Activated effector memory CD4-positive, alpha-beta T cell treated with Interleukin-2 at 50 U/mL for 16 hours (primary cell): ENCODE measurements at regions not wholly inside any gene's neighbourhood (a gene's known extent, or its start where the extent isn't known, plus 50 kb on each side); places are given as distances from the start of the nearest gene placed in this dataset.
"Not testable (repeated sequence)": the region's sequence is repeated elsewhere in the genome, so short reads cannot be mapped to it uniquely, and the experiment has no call there.

ENCODE experiments used
- DNase-seq: peaks from one replicate; pipeline ENCODE4 v3.0.0-alpha.2; 2020

DNA sequence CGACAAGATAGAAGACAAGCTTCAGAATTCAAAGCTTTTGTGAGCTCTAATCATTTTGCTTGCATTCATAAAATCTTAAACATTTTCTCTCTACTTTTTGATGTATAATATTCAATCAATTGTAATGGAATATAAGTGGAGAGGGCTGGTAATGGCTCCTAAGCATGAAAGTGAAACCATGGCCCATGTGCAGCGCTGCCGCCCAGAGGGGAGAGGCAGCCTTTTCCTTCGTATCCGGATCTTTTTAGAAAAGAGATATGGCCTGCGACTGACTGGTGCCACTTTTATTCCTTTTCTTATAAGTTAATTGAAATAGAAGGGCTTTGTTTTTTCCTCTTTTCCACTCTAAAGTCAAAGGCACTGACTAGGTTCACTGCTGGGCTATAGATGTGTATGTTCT lies 655.2 kb downstream of the TTLL7 start:
- DNase-seq, result not testable (repeated sequence)

DNA sequence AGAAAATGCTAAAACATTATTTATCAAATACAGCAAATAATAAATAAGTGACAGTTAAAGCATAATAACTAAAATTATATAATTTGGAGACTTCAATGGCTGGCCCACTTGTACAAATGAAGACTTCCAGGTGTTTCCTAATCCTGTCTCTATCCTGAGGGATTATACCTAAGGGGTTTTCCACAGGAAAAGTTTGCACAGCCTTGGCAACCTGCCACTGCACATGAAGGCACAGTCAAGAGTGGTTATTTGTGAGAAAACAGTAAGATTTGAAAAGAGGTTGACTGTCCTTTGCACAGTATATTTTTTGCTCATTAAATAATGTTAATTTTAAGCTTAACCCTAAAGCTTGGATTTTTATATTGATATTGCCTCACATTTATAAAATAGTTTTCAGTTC lies 655.9 kb downstream of the TTLL7 start:
- not testable (repeated sequence) for DNase-seq

DNA sequence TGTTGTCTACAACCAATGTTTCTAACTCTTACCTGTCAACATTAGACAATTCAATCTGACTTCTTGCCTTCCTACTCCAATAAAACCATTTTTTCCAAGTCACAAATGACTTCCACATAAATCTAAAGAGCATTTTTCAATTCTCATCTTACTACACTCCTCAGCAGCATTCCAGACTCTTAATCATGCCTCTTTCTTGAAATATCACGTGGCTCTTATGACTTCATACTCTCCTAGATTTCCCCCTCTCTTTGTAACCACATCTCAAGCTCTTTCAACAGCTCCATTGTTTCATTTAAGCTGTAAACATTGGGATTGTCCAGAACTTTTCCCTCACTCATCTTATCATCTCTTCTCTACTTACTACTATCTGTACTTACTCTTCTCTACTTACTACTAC lies 666.6 kb downstream of the TTLL7 start:
- DNase-seq, result not testable (repeated sequence)

DNA sequence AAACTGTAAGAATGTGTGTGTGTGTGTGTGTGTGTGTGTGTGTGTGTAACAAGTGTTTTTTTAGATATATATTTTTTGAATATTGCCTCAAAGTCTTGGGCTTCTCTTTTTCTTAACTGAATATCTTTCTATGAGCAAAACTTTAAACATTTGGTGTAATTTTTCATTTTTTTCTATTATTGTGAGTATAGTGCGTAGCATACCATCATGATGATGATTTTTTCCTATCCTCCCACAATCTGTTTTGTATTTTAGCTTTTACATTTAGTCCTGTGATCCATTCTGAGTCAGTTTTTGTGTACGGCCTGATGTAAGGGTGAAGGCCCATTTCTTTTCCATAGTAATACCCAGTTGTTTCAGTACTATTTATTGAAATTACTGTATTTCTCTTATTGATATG lies 680.6 kb downstream of the TTLL7 start:
- no peak for DNase-seq

DNA sequence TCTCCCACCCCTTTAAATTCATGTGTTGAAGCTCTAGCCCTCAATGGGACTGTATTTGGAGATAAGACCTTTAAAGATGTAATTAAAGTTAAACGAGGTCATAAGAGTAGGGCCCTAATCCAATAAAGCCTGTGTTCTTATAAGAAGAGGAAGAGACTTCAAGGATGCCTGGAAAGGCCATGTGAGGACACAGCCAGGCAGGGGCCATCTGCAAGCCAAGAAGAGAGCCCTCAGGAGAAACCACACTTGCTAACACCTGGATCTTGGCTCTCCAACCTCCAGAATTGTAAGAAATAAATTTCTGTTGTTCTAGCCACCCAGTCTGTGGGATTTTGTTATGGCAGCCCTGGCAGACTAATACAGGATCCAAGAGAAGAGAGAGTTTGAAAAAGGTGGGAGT lies 683.5 kb downstream of the TTLL7 start:
- DNase-seq, result not testable (repeated sequence)

DNA sequence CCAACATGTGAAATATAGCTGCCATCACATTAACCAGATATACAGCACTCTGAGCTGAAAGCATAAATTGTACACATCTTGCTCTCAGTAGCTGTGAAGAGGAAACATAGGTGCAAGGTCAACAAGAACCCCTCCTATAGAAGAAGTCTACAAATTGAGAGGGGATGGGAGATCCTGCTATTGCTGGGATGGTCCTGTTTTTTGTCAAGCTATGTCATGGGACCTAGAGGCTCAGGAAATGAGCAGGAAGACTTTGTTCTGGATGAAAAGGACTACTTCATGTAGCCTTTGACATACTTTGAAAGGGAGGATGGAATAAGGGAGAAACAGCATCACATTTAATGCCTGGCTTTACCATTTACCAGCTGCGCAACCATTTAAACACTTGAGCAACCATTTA lies 688.8 kb downstream of the TTLL7 start:
- not testable (repeated sequence) for DNase-seq

DNA sequence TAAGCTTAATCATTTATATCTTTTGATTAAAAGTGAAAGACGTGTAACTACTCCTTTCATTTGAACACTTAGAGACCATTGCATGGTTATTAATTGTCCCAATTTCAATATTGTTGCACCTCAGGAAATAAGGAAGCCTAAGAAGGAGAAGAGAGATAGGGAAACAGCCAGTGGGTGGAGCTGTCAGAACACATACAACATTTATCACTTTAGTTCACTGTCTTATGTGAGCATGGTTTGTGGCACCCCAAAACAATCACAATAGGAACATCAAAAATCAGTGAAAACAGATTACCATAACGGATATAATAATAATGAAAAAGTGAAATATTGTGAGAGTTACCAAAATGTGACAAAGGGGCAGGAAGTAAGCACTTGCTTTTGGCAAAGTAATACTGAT lies 689.9 kb downstream of the TTLL7 start:
- DNase-seq, result not testable (repeated sequence)

DNA sequence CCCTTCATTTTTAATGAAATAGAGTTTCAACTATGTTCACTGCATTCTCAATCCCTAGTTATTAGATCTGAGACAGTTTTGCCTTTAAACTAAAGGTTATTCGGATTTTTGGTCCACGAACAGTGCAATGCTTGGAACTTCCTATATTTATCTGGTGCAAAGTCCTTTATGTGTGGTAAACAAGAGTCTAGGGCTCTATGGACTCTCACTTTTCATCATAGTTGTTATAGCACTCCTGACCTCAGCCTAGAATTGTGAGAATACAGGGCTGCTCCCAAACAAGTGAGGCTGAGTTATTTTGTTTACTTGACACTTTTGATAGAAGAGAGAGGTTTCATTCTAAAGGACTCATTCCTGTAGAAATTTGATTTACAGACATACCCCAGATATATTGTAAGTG lies 692.1 kb downstream of the TTLL7 start:
- DNase-seq, result not testable (repeated sequence)

DNA sequence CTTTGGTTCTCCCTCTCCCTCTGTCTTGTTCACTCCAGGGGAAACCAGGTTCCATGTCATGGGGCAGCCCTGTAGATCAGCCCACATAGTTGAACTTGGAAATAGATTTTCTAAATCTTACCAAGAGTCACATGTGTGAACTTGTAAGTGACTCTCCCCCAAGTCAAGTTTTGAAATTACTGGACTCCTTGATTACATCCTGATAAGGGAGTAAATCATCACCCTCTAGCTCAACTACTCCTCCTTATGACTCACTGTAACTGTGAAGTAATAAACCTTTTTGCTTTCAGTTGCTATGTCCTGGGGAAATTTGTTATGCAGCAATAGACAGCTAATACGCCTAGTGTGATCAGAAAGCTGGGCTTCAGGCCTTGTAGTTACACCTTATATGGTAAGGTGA lies 703.3 kb downstream of the TTLL7 start:
- not testable (repeated sequence) for DNase-seq

DNA sequence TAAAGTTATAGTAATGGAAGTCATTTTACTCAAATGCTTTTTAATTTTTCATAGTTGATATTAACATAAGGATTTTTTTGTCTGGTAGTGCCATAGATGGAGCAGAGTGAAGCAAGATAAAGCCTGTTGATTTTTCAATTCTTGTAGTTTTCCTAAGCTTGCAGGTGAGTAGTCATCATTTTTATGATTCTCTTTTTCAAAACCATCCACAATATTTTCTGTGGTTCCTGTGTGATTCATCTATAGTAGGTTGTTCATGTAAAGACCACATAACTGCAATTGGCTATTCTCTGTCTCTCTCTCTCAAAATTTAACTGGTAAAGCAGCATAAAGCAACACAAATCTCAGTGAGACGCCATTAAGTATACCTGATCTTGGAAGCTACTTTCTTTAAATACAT lies 711.5 kb downstream of the TTLL7 start:
- not testable (repeated sequence) for DNase-seq

DNA sequence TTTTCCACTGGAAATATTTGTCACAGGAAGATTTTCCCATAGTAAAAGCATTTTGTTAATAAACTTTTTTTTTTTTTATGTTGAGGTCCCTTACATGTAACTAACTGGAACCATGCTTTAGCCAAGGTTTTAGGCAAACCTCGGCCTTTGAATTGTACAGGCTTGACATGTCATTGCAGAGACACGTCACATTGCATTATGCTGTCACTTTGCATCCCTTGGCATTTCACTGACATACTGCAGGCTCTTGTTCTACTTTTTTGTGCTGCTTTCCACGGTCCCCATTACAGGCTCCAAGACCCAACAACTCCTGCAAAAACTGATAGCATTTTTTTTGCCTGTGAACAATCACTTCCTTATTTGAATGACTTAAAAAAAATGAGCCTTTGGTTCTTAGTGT lies 724.3 kb downstream of the TTLL7 start:
- DNase-seq, result not testable (repeated sequence)

DNA sequence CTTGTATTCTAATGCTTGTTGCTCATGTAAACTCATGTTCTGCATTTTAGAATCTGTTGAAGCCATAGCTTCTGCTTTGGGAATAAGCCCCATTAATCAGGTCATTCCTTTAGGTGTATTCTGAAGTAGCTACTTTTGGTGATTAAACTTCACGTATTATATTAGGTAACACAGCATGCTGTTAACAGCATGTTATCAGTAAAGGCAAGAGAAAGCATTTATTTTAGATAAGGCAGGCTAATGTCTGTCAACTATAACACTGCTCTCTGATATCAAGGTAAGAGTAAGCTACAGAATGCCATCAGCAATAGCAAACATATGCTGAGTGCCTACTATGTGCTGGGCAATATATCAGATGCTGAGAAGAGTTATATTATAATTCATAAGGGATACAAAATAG lies 726.4 kb downstream of the TTLL7 start:
- DNase-seq, result not testable (repeated sequence)

DNA sequence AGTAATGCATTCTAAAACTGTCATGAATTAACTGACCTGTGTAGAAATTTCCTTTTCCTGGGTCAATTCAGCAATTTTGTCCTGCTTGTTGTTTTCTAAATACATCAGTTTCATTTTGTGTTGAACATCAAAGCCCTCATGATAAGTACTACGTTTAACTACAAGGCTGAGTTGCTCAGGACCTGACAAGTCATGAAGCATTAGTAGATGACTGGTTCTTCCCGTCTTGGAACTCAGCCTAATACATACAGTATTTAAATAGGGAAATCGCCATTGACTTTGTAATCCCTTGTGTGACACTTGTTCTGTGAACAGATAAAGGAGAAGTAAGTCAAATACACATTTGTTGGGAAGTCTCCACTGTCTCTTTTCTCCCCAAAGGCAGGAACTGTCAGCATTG lies 727.1 kb downstream of the TTLL7 start:
- DNase-seq, result not testable (repeated sequence)

DNA sequence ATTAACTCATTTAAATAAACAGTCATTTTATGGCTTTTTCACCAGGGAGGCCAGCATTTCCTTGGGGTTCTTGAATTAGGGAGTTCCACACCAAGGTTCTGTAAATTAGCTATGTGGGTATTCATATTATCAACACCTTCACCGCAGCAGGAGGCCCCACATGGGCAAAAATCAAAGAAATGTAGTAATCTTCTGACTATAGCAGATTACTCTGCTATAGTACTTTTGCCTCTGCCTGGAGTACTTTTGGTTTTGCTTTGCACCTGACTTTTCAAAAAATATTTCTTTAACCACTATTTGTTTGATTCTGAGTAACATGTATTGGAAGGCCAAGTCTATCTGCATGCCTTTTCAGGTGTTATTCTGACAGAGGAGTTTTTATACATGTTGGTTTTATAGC lies 728.1 kb downstream of the TTLL7 start:
- not testable (repeated sequence) for DNase-seq

DNA sequence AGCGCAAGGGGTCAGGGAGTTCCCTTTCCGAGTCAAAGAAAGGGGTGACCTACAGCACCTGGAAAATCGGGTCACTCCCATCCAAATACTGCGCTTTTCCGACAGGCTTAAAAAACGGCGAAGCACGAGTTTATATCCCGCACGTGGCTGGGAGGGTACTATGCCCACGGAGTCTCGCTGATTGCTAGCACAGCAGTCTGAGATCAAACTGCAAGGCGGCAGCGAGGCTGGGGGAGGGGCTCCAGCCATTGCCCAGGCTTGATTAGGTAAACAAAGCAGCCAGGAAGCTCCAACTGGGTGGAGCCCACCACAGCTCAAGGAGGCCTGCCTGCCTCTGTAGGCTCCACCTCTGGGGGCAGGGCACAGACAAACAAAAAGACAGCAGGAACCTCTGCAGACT lies 735.1 kb downstream of the TTLL7 start:
- not testable (repeated sequence) for DNase-seq

DNA sequence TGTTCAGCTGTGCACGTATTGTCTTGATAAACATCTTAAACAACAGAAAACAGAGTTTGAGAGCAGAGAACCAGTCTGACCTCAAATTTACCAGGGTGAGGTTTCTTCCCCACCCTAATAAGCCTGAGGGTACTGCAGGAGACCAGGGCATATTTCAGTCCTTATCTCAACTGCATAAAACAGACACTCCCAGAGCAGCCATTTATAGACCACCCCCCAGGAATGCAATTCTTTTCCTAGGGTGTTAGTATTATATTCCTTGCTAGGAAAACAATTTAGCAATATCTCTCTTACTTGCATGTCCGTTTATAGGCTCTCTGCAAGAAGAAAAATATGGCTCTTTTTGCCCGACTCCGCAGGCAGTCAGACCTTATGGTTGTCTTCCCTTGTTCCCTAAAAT lies 747.2 kb downstream of the TTLL7 start:
- DNase-seq, result not testable (repeated sequence)

DNA sequence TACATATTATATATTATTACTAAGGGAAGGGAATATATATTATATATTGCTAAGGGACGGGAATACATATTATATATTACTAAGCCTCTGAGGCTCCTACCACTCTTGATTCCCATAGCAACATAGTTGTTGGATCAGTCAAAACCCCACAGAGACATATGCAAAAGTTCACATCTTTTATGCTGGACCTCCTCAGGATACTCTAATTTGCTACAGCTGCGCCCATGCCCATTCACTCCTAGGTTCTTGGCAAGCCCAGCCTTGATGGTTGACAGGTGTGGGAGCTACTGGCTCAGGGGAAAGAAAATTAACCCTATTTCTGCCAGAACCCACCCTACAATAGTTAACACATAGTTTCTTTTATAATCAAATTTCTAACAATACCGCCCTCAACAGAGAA lies 752.2 kb downstream of the TTLL7 start:
- not testable (repeated sequence) for DNase-seq

DNA sequence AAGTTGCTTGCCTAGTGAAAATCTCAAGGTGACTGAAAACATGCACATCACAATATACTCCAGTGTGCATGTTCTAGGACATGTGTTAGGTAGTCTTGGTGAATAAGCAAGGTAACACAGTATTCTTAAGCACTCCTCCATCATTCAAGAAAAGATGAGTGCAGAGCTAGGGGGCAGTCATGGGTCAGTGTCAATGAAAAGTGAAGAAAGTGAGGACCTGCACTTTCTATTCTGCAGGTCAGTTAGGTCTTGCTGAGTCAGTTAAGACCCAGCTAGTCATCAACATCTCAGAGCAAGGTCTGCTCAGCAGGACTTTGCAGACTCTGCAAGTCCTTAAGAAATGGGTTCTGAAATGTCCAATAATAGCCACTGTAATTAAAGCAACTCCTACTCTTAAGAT lies 754.1 kb downstream of the TTLL7 start:
- DNase-seq, result not testable (repeated sequence)

DNA sequence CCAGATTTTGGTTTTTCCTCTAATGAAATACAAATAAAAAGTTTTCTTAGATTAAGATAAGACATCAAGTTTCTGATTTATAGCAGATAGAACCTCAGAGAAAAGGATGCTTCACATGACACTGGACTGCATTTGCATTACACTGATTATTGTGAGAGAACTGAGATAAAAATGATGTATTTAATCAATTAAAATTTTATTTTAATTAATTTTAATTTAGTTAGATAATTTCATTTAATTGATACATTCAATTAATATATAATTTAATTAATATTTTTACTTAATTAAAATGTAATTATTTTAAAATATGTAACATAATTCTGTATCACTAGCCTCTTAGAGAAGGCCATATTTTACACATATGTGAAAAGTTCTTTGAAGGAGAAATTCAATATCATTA lies 759.4 kb downstream of the TTLL7 start:
- DNase-seq, result not testable (repeated sequence)

DNA sequence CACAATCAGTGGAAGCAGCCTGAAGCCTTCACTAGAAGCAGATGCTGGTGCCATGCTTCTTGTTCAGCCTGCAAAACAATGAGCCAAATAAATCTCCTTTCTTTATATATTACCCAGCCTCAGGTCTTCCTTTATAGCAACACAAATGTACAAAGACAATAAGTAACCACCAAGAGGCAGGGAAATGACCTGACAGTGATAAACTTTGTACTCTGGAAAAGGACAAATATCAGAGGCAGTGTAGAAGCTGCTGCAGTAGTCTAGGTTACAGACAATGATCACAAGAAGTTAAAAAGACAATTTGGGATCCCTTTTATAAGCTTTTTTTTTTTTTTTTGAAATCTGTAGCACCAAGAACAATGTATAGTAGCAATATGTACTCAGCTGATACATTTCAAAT lies 760.3 kb downstream of the TTLL7 start:
- not testable (repeated sequence) for DNase-seq

DNA sequence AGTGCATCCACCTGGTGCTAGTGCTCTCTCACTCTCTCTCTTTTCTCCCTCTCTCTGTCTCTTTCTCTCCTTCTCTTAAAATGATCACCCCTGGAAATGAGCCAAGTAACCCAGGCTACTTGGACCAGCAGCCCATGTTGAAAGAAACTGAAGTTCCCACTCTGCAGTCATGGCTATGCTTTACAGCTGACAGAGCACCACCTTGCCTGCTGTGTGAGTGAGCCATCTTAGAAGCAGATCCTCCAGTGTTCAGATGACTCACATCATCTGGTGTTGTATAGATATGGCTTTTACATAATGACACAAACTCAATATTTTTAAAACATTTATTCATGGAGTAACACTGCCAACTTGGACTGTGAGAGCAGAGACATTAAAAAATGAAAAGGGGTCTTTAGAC lies 779.1 kb downstream of the TTLL7 start:
- not testable (repeated sequence) for DNase-seq

DNA sequence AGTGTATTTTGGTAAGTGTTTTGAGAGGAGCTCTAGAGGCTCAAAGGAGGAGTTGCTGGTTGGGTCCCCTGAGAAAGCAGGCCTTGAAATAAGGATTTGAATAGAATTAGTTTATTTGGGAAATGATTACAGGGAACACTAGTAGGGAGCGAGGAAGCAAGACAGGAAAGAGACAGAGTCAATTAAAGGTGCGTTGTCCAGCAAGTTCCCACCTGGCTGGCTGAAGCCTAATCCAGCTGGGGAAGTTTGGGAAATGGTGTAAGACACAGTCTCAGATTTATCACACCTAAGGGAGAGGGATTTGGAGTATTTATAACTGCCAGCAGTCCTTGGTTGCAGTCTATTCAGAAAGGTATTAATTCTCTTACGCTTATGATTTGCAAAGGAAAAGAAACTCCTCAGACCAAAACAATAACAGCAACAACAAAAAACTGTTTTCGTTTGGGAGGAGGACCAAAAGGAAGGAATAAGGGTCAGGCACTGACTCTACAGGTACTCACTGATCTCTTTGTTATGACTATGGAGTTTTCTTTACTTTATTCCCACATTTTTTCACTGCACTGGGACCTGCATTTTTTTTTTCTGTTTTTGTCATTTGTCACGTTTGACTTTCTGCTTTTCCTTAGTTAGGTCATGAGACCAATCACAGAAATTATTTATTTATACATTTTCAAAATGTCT lies 780.8 kb downstream of the TTLL7 start:
- not testable (repeated sequence) for DNase-seq

DNA sequence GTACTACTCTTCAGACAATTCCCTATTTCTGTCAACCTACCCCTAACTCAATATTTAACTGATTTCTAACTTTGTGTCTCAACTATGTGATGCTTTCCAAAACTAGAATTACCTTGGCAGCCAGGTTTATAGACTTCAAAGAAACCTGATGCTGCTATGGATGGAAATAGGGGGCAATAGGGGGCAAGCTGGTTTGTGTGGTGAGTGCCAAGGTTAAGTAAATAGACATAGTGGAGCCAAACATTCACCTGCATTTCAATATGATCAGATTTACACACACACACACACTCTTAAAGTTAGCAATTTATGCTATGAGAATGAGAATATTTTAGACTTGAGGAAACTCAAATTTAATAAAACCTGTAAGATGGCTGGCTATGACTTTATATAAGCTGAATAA lies 784.6 kb downstream of the TTLL7 start:
- not testable (repeated sequence) for DNase-seq

DNA sequence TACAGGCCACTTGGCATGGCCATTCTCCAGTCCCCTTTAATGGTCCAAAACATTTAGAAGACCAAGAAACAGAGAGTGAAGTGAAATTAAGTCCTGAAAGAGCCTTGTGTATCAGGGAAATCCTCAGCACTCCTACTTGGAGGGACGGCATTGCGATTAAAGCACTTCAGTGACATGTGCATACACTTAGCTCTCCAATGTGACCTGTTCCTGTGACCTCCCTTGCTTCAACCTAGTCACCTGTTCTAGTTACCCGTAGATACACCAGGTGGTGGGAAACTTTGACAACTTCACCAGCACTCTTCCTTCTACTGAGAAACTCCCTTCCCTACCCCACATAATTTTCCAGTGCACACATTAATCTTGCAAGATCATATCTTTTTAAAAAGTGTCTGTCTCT lies 785.3 kb downstream of the TTLL7 start:
- not testable (repeated sequence) for DNase-seq

DNA sequence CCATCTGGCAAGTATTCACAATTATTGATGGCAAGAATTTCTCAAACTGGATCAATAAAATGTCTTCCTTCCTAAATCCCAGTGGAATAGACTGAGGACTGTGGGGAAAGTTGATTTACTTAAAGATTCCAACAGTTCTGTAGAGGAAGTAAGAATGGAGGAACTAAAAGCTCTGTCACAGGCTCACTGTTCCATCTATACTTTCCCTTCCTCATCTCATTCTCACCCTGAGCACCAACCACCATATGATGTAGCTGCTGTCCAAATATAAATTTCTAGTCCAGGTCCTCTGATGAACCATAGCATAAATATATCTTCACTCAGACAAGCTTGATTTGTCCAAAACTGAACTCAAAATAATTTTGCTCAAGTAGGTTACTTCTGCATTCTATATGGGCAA lies 786.9 kb downstream of the TTLL7 start:
- DNase-seq, result not testable (repeated sequence)
